AG04450 (cell line): ENCODE measurements at regions not wholly inside any gene's neighbourhood (a gene's known extent, or its start where the extent isn't known, plus 50 kb on each side); places are given as distances from the start of the nearest gene placed in this dataset.

Experiments
- CTCF ChIA-PET: fragments of 300-600, 350-600 bp; formaldehyde crosslinking; extraction: SDS; loops from one replicate; lab custom pipeline; 2022; ENCODE audit warnings: antibody characterized with exemption, inconsistent platforms; lab: Charles Lee
- POLR2A ChIA-PET: fragments of 350-600 bp; formaldehyde crosslinking; extraction: SDS; loops from one replicate; lab custom pipeline; 2021; ENCODE audit warnings: antibody characterized with exemption, inconsistent platforms; lab: Yijun Ruan, JAX
- DNase-seq: peaks from one replicate; pipeline ENCODE4 v3.0.0-alpha.2; 2011; ENCODE audit warnings: low read depth, low spot score
- H3K27ac ChIP-seq: one replicate; pipeline ENCODE4 v1.5.1; 2012; ENCODE audit warnings: low read depth, low read length, control low read depth
- H3K27me3 ChIP-seq: one replicate; pipeline ENCODE4 v1.6.0; 2012; ENCODE audit warnings: low read length; ENCODE audit not compliant: control insufficient read depth, insufficient read depth
- H3K4me3 ChIP-seq: 2 replicates; pipeline ENCODE4 v1.5.1; 2011; ENCODE audit warnings: mild to moderate bottlenecking, low read depth, low read length, control low read depth
- H3K9me3 ChIP-seq: 2 replicates; pipeline ENCODE4 v1.5.1; 2012; ENCODE audit warnings: low read length; ENCODE audit not compliant: control insufficient read depth, insufficient read depth
- TF ChIP-seq, protein P1 (sequence below): IDR thresholded peaks from 2 replicates; pipeline ENCODE4 v1.5.1; 2011; ENCODE audit warnings: low read depth, low read length, control low read depth, inconsistent platforms

DNA sequence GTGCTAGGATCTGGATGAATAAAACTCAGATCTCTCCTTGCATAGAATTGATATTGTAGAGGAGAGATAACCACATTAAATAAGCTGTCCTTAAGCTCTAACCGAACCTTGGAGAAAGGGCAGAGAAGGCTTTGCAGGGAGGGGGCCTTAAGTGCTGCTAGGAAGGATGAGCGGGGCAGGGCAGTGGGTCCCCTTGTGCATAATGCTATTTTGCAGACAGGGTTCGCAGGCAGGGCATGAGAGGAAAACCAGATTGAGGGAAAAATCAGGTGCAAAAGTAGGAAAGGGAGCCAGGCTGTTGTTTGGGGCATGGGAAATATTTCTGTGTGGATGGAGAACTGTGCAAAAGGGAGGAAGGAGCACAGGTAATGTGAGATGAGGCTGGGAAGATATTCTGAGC lies 383.0 kb upstream of the JARID2 start:
- DNase-seq, result no peak
- TF ChIP-seq, protein P1, sequence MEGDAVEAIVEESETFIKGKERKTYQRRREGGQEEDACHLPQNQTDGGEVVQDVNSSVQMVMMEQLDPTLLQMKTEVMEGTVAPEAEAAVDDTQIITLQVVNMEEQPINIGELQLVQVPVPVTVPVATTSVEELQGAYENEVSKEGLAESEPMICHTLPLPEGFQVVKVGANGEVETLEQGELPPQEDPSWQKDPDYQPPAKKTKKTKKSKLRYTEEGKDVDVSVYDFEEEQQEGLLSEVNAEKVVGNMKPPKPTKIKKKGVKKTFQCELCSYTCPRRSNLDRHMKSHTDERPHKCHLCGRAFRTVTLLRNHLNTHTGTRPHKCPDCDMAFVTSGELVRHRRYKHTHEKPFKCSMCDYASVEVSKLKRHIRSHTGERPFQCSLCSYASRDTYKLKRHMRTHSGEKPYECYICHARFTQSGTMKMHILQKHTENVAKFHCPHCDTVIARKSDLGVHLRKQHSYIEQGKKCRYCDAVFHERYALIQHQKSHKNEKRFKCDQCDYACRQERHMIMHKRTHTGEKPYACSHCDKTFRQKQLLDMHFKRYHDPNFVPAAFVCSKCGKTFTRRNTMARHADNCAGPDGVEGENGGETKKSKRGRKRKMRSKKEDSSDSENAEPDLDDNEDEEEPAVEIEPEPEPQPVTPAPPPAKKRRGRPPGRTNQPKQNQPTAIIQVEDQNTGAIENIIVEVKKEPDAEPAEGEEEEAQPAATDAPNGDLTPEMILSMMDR, result no peak
- CTCF ChIA-PET, result interaction anchor here (0.6 kb wide), 1 partner anchor 197 kb away, joined by 4 read pairs; no protein-coding TSS in a partner anchor
- H3K4me3 ChIP-seq, result no peak overlapping the region
- H3K9me3 ChIP-seq, result no peaks in the 10 kb centered on the region
- H3K27me3 ChIP-seq, result no peaks in the 10 kb centered on the region
- H3K27ac ChIP-seq, result no peak overlapping the region
- POLR2A ChIA-PET, result no interaction called here

DNA sequence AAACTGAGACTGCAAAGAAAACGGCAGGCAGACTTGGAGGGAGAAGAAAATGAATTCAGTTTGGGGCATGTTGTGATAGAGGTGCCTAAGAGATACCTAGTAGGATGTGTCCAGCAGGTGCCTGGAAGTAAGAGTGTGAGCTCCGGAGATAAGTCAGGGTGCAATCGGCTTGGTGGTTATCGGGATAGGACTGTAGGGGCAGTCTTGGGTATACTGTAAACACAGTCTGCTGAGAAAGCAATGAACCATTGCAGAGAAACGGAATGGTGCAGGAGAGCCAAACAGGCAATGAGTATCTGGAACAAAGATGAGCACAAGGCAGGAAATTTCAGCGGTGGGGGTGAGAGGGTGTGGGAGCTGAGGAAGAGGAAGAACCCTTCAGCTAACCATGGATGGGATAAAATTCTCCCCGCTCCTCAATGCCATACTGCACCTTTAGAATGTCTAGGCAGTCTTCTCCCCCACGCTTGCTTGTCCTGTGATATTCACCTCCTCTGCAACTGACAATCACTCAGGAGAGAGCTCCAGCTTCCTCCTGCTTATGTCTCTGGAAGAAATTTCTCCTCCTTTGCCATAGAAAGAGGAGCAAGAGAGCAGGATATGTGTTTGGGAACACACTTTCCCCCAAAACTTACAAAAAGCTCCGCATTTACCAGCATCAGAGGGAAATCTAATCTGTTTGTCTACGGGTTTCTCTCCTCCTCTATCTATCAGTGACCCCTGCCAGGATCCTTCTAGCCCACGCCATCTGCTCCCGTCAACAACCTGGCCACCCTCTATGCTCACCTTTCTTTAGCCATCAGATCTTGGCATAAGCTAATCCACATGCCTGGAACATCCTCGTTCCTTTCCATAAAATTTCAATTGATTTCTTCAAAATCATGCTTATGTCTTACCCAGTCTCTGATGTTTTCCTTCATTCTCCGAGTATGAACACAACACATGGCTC lies 381.7 kb upstream of the JARID2 start:
- no peak overlapping the region for H3K4me3 ChIP-seq
- no peaks in the 10 kb centered on the region for H3K27me3 ChIP-seq
- DNase-seq, result no peak
- no peak overlapping the region for H3K27ac ChIP-seq
- ChIA-PET POLR2A (no interaction called here), CTCF (interaction anchor here (0.6 to 0.9 kb wide), 2 partner anchors 10 to 110 kb away, joined by 3 read pairs; no protein-coding TSS in a partner anchor)
- TF ChIP-seq, protein P1, result peak; percentile 23
- H3K9me3 ChIP-seq, result no peaks in the 10 kb centered on the region

DNA sequence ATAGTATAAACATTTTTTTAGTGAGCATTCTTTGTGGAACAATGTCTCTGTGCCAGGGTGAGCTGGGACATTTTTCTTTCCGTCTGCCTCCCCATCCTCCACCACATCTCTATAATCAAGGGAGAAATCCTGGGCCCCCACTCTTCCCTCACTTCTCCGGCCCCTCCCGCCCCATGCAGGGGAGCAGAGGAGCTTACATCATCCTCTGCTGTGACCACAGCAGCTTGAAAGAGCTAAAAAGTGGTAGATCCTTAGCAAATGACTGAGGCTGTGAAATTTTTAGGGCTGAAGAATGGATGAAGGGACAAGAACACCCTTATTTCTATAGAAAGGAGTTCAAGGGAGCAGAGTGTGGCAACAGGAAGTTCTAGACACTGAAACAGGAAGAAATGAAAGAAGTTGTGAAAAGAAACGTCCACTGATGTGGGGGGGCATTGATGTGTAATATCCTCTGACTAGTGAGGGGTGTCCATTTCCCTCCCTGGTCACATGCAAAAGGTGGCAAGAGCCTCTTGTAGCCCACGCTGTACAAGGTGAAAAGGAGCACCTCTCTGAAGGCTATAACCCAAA lies 380.3 kb upstream of the JARID2 start:
- no peaks in the 10 kb centered on the region for H3K27me3 ChIP-seq
- TF ChIP-seq, protein P1, result no peak
- no peak overlapping the region for H3K4me3 ChIP-seq
- ChIA-PET CTCF (no interaction called here), POLR2A (interaction anchor here (0.6 kb wide), 1 partner anchor 200 kb away, joined by 3 read pairs; no protein-coding TSS in a partner anchor)
- peak overlapping the region; percentile 39 for H3K27ac ChIP-seq
- H3K9me3 ChIP-seq, result no peaks in the 10 kb centered on the region
- no peak for DNase-seq

DNA sequence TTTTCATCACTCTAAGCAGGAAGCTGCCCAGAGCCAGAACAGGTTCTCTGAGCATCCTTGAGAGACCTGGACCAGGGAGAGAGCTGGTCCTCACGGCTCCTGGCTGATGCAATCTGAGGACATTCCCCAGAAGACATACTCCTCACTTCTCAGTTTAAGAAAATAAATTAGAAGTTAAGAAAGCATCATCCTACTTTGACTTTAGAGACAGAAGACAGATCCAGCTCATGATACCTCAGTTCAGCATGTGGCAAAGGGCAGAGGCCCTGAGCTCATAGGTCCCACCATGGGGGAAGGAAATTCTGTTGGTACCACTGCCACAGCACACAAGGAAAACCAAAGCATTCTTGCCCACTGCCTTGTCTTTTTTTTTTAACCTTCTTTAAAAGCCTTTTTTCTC lies 378.1 kb upstream of the JARID2 start:
- ChIA-PET POLR2A (no interaction called here), CTCF (no interaction called here)
- H3K27ac ChIP-seq, result no peak overlapping the region
- DNase-seq, result no peak
- no peaks in the 10 kb centered on the region for H3K27me3 ChIP-seq
- no peaks in the 10 kb centered on the region for H3K9me3 ChIP-seq
- TF ChIP-seq, protein P1, result no peak
- no peak overlapping the region for H3K4me3 ChIP-seq

DNA sequence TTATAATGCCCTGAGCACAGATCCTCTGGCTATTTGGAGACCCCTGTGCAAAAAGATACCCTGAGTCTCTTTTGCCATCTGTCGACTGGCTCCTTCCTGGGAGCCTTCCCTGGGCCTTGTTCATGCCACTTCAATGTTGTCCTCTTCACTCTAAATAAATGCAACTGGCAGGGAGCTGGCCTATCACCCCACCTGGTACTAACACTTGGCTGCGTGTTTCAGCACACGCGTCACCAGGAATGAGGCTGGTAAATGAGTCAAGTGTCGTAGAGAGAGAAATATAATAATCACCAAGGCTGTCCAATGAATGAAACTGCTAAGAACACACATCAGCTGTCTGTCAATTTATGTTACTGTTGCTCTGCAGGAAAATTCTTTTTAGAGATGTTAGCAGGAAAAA lies 374.6 kb upstream of the JARID2 start:
- TF ChIP-seq, protein P1, result no peak
- H3K27me3 ChIP-seq, result no peaks in the 10 kb centered on the region
- DNase-seq, result no peak
- POLR2A ChIA-PET, result interaction anchor here (0.7 kb wide), 2 partner anchors 26 to 170 kb away, joined by 3 to 5 read pairs; no protein-coding TSS in a partner anchor
- no peak overlapping the region for H3K27ac ChIP-seq
- H3K4me3 ChIP-seq, result no peak overlapping the region
- no peaks in the 10 kb centered on the region for H3K9me3 ChIP-seq
- CTCF ChIA-PET, result no interaction called here
